Neural cell (in vitro differentiated cells): ENCODE measurements at regions not wholly inside any gene's neighbourhood (a gene's known extent, or its start where the extent isn't known, plus 50 kb on each side); places are given as distances from the start of the nearest gene placed in this dataset.

Experiments used
- H2AFZ ChIP-seq: fragments of 200-600, 300-800 bp; sonication (generic), shearing (Covaris generic); 2 replicates; pipeline ENCODE4 v1.6.0; 2014; ENCODE audit warnings: low read depth, mild to moderate bottlenecking, antibody characterized with exemption, low read length, moderate library complexity
- H3F3A ChIP-seq: fragments of 200-600 bp; shearing (Covaris generic); 2 replicates; pipeline ENCODE4 v1.6.1; 2016; ENCODE audit warnings: mild to moderate bottlenecking, moderate library complexity, mixed read lengths, antibody characterized with exemption, low read length; ENCODE audit not compliant: insufficient read depth, poor library complexity, severe bottlenecking
- H3K27ac ChIP-seq: fragments of 200-600, 300-800 bp; sonication (generic), shearing (Covaris generic); 2 replicates; pipeline ENCODE4 v1.5.1; 2014; ENCODE audit warnings: mild to moderate bottlenecking, low read length, moderate library complexity
- H3K27me3 ChIP-seq: fragments of 300-800, 200-600 bp; sonication (generic), shearing (Covaris generic); 2 replicates; pipeline ENCODE4 v1.6.0; 2014; ENCODE audit warnings: mild to moderate bottlenecking, low read depth, low read length, moderate library complexity; ENCODE audit not compliant: insufficient read depth
- H3K36me3 ChIP-seq: fragments of 300-800, 200-600 bp; sonication (generic), shearing (Covaris generic); 2 replicates; pipeline ENCODE4 v1.5.1; 2014; ENCODE audit warnings: mild to moderate bottlenecking, antibody characterized with exemption, low read length, moderate library complexity; ENCODE audit not compliant: insufficient read depth
- H3K4me2 ChIP-seq: fragments of 300-800, 200-600 bp; sonication (generic), shearing (Covaris generic); 2 replicates; pipeline ENCODE4 v1.6.0; 2014; ENCODE audit warnings: mild to moderate bottlenecking, low read length
- H3K4me3 ChIP-seq: fragments of 300-800, 200-600 bp; sonication (generic), shearing (Covaris generic); 2 replicates; pipeline ENCODE4 v1.5.1; 2014; ENCODE audit warnings: mild to moderate bottlenecking, low read length, moderate library complexity
- H3K79me2 ChIP-seq: fragments of 200-600 bp; shearing (Covaris generic); replicated peaks from 2 replicates; pipeline ENCODE4 v1.6.0; 2014; ENCODE audit warnings: mild to moderate bottlenecking, low read length, moderate library complexity; ENCODE audit not compliant: insufficient read depth
- H3K9ac ChIP-seq: fragments of 300-800, 200-600 bp; sonication (generic), shearing (Covaris generic); 2 replicates; pipeline ENCODE4 v1.6.1; 2016; ENCODE audit warnings: mild to moderate bottlenecking, low read length, mixed read lengths
- H3K9me2 ChIP-seq: fragments of 200-600 bp; shearing (Covaris generic); 2 replicates; pipeline ENCODE4 v1.6.1; 2016; ENCODE audit warnings: mild to moderate bottlenecking, low read length, mixed read lengths; ENCODE audit not compliant: insufficient read depth
- H3K9me3 ChIP-seq: fragments of 200-600, 300-800 bp; sonication (generic), shearing (Covaris generic); 2 replicates; pipeline ENCODE4 v1.6.1; 2016; ENCODE audit warnings: mild to moderate bottlenecking, mixed run types, low read length, moderate library complexity, mixed read lengths
- H4K20me1 ChIP-seq: fragments of 200-600 bp; shearing (Covaris generic); 2 replicates; pipeline ENCODE4 v1.6.1; 2016; ENCODE audit warnings: mild to moderate bottlenecking, mixed run types; ENCODE audit not compliant: insufficient read depth
- EP300 ChIP-seq: fragments of 450-650 bp; conservative IDR thresholded peaks from 2 replicates; pipeline ENCODE4 v1.6.1; 2014; ENCODE audit warnings: antibody characterized with exemption, mild to moderate bottlenecking, moderate library complexity; ENCODE audit not compliant: poor library complexity, severe bottlenecking
- EZH2 ChIP-seq: fragments of 200-600, 300-800 bp; shearing (Covaris generic), sonication (generic); IDR thresholded peaks from 2 replicates; pipeline ENCODE4 v1.6.1; 2014; ENCODE audit warnings: antibody characterized with exemption, low read length, borderline replicate concordance, mild to moderate bottlenecking; ENCODE audit not compliant: insufficient read depth, poor library complexity, severe bottlenecking
- MXI1 ChIP-seq: fragments of 450-650 bp; conservative IDR thresholded peaks from 2 replicates; pipeline ENCODE4 v1.6.1; 2014; ENCODE audit warnings: antibody characterized with exemption, mild to moderate bottlenecking; ENCODE audit not compliant: poor library complexity, severe bottlenecking
- POLR2AphosphoS5 ChIP-seq: IDR thresholded peaks from 2 replicates; pipeline ENCODE4 v1.6.1; 2012
- RAD21 ChIP-seq: fragments of 450-650 bp; conservative IDR thresholded peaks from 2 replicates; pipeline ENCODE4 v1.6.1; 2014; ENCODE audit warnings: antibody characterized with exemption, mild to moderate bottlenecking, moderate library complexity
- SMC3 ChIP-seq: fragments of 450-650 bp; conservative IDR thresholded peaks from 2 replicates; pipeline ENCODE4 v1.6.1; 2014; ENCODE audit warnings: antibody characterized with exemption, mild to moderate bottlenecking, moderate library complexity; ENCODE audit not compliant: poor library complexity
- TAF1 ChIP-seq: IDR thresholded peaks from 2 replicates; pipeline ENCODE4 v1.6.1; 2012; ENCODE audit warnings: low read depth
- TF ChIP-seq, protein P1 (sequence below): IDR thresholded peaks from 2 replicates; pipeline ENCODE4 v1.6.1; 2012; ENCODE audit warnings: borderline replicate concordance
- TF ChIP-seq, protein P2 (sequence below): fragments of 450-650 bp; IDR thresholded peaks from 2 replicates; pipeline ENCODE4 v1.5.1; 2014; ENCODE audit warnings: antibody characterized with exemption, mild to moderate bottlenecking, moderate library complexity; ENCODE audit not compliant: poor library complexity, severe bottlenecking

DNA sequence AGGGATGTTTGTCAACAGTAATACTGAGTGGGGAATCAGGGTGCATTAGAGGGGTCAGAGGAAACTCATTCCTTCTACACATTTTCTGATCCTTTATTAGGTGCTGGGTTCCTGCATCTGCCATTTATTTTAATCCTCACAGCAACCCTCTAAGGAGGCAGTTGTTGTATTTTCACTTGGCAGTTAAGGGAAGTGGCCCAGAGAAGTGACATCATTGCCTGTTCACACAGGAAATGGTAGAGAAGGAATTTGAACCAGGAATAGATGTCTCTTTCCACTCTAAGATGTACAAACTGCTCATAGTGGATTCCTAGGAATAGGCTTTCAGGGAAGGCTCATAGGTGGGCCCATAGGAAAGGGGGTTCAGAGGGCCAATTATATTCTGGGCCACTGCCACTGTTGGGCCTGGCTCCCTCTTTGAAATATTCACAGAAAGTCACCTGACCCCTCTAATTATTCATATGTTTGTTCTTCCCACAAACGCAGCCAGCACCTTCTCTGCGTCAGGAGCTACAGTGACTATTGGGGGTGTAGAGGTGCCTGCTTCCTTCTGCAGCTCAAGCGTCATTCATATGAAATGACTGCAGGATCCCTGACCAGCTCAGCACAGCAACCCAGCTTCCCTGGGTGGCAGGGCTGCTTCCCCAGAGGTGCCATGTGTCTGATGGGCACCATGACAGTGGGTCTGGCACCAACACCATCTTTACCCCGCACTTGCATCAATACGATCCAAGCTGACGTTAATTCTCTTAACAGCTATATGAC is 163.9 kb upstream of the SMAD3 start:
- no peak overlapping the region for H3K4me2 ChIP-seq
- H3K27me3 ChIP-seq = no peaks in the 10 kb centered on the region
- no peaks in the 10 kb centered on the region for H3K9me3 ChIP-seq
- H3K9ac ChIP-seq = no peak overlapping the region
- H3K36me3 ChIP-seq = no peaks in the 10 kb centered on the region
- TF ChIP-seq, protein P1, sequence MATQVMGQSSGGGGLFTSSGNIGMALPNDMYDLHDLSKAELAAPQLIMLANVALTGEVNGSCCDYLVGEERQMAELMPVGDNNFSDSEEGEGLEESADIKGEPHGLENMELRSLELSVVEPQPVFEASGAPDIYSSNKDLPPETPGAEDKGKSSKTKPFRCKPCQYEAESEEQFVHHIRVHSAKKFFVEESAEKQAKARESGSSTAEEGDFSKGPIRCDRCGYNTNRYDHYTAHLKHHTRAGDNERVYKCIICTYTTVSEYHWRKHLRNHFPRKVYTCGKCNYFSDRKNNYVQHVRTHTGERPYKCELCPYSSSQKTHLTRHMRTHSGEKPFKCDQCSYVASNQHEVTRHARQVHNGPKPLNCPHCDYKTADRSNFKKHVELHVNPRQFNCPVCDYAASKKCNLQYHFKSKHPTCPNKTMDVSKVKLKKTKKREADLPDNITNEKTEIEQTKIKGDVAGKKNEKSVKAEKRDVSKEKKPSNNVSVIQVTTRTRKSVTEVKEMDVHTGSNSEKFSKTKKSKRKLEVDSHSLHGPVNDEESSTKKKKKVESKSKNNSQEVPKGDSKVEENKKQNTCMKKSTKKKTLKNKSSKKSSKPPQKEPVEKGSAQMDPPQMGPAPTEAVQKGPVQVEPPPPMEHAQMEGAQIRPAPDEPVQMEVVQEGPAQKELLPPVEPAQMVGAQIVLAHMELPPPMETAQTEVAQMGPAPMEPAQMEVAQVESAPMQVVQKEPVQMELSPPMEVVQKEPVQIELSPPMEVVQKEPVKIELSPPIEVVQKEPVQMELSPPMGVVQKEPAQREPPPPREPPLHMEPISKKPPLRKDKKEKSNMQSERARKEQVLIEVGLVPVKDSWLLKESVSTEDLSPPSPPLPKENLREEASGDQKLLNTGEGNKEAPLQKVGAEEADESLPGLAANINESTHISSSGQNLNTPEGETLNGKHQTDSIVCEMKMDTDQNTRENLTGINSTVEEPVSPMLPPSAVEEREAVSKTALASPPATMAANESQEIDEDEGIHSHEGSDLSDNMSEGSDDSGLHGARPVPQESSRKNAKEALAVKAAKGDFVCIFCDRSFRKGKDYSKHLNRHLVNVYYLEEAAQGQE = no peak
- TF ChIP-seq EZH2 = no peak
- TF ChIP-seq RAD21 = no peak
- TF ChIP-seq, protein P2, sequence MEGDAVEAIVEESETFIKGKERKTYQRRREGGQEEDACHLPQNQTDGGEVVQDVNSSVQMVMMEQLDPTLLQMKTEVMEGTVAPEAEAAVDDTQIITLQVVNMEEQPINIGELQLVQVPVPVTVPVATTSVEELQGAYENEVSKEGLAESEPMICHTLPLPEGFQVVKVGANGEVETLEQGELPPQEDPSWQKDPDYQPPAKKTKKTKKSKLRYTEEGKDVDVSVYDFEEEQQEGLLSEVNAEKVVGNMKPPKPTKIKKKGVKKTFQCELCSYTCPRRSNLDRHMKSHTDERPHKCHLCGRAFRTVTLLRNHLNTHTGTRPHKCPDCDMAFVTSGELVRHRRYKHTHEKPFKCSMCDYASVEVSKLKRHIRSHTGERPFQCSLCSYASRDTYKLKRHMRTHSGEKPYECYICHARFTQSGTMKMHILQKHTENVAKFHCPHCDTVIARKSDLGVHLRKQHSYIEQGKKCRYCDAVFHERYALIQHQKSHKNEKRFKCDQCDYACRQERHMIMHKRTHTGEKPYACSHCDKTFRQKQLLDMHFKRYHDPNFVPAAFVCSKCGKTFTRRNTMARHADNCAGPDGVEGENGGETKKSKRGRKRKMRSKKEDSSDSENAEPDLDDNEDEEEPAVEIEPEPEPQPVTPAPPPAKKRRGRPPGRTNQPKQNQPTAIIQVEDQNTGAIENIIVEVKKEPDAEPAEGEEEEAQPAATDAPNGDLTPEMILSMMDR = no peak
- no peak for TF ChIP-seq TAF1
- no peaks in the 10 kb centered on the region for H3F3A ChIP-seq
- no peaks in the 10 kb centered on the region for H3K79me2 ChIP-seq
- no peak overlapping the region for H2AFZ ChIP-seq
- no peak overlapping the region for H3K4me3 ChIP-seq
- no peak overlapping the region for H3K27ac ChIP-seq
- no peaks in the 10 kb centered on the region for H3K9me2 ChIP-seq
- H4K20me1 ChIP-seq = no peaks in the 10 kb centered on the region

DNA sequence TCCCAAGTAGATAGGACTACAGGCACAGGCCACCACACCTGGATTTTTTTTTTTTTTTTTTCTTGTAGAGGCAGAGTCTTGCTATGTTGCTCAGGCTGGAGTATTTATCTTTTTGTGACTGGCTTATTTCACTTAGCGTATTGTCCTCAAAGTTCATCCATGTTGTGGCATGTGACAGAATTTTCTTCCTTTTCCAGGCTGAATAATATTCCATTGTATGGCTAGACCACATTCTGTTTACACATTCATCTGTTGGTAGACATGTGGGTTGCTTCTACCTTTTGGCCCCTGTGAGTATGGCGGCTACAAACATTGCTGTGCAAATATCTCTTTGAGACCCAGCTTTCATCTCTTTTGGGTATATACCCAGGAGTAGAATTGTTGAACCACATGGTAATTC is 160.2 kb upstream of the SMAD3 start:
- H3K27ac ChIP-seq = no peak overlapping the region
- H3K4me2 ChIP-seq = no peak overlapping the region

More for the DNA sequence above, 160.2 kb upstream of the SMAD3 start:
- no peak overlapping the region for H3K4me3 ChIP-seq
- H3K36me3 ChIP-seq = no peaks in the 10 kb centered on the region
- TF ChIP-seq TAF1 (no peak), MXI1 (no peak), EP300 (no peak), POLR2AphosphoS5 (no peak), RAD21 (no peak), EZH2 (no peak), SMC3 (no peak)
- TF ChIP-seq, protein P1 = no peak
- TF ChIP-seq, protein P2 = no peak
- no peaks in the 10 kb centered on the region for H4K20me1 ChIP-seq
- no peak overlapping the region for H3K9ac ChIP-seq
- H3K9me3 ChIP-seq = no peaks in the 10 kb centered on the region
- H3F3A ChIP-seq = no peaks in the 10 kb centered on the region
- H2AFZ ChIP-seq = no peak overlapping the region
- no peaks in the 10 kb centered on the region for H3K27me3 ChIP-seq
- no peaks in the 10 kb centered on the region for H3K79me2 ChIP-seq
- no peaks in the 10 kb centered on the region for H3K9me2 ChIP-seq
